ENCODE measurements at regions not wholly inside any gene's neighbourhood (a gene's known extent, or its start where the extent isn't known, plus 50 kb on each side); places are given as distances from the start of the nearest gene placed in this dataset.
A peak's percentile ranks its signal among the peaks of the same experiment; 100 is the strongest.
"Not testable (repeated sequence)": the region's sequence is repeated elsewhere in the genome, so short reads cannot be mapped to it uniquely, and the experiment has no call there.

DNA sequence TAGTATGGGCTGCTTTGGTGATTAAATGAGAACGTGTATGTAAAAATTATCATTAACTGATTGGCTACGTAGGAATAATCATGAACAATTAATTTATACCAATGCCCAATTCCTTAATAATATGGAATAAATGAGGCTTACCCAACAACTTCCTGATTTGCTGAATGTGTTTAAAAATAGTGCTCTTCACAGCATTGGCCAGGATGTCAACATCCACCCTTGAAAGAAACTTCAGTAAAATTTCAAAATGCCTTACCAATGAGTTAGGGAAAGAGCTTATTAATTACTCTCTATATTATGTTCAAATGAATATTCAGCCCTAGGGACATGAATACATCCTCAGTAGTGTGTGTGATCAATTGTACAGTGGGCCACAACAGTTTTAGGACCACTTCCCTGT is 401.4 kb downstream of the PSAT1 start:
- no peak overlapping the region for H3K4me3 ChIP-seq (ENCODE audit: low read depth, low read length)
- in situ Hi-C loops (cut with HindIII; ENCODE audit: low sequenced_read_pairs) = no loop called here
- no peak for DNase-seq (ENCODE audit: low read depth)
- TF ChIP-seq, protein P1, sequence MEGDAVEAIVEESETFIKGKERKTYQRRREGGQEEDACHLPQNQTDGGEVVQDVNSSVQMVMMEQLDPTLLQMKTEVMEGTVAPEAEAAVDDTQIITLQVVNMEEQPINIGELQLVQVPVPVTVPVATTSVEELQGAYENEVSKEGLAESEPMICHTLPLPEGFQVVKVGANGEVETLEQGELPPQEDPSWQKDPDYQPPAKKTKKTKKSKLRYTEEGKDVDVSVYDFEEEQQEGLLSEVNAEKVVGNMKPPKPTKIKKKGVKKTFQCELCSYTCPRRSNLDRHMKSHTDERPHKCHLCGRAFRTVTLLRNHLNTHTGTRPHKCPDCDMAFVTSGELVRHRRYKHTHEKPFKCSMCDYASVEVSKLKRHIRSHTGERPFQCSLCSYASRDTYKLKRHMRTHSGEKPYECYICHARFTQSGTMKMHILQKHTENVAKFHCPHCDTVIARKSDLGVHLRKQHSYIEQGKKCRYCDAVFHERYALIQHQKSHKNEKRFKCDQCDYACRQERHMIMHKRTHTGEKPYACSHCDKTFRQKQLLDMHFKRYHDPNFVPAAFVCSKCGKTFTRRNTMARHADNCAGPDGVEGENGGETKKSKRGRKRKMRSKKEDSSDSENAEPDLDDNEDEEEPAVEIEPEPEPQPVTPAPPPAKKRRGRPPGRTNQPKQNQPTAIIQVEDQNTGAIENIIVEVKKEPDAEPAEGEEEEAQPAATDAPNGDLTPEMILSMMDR (IDR thresholded peaks at IDR 0.05; ENCODE audit: low read depth, low read length, missing control alignments) = no peak

DNA sequence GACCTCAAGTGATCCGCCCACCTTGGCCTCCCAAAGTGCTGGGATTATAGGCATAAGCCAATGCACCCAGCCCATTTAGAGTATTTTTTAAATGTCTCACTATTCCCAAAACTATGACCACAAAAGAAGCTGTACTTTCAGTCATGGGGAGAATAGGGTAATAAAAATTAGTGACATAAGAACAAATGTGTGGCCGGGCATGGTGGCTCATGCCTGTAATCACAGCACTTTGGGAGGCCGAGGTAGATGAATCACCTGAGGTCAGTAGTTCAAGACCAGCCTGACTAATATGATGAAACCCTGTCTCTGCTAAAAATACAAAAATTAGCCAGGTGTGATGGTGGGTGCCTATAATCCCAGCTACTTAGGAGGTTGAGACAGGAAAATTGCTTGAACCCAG is 402.3 kb downstream of the PSAT1 start:
- H3K4me3 ChIP-seq (ENCODE audit: low read depth, low read length); in situ Hi-C loops (cut with HindIII; ENCODE audit: low sequenced_read_pairs); DNase-seq (ENCODE audit: low read depth): not testable (repeated sequence)

DNA sequence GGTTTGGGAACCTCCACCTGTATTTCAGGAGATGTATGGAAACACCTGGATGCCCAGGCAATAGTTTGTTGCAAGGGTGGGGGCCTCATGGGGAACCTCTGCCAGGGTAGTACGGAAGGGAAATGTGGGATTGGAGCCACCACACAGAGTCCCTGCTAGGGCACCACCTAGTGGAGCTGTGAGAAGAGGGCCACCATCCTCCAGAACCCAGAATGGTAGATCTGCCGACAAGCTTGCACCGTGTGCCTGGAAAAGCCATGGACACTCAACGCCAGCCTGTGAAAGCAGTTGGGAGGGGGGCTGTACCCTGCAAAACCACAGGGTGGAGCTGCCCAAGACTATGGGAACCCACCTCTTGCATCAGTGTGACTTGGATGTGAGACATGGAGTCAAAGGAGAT is 407.2 kb downstream of the PSAT1 start:
- H3K4me3 ChIP-seq (ENCODE audit: low read depth, low read length); in situ Hi-C loops (cut with HindIII; ENCODE audit: low sequenced_read_pairs); DNase-seq (ENCODE audit: low read depth): not testable (repeated sequence)

DNA sequence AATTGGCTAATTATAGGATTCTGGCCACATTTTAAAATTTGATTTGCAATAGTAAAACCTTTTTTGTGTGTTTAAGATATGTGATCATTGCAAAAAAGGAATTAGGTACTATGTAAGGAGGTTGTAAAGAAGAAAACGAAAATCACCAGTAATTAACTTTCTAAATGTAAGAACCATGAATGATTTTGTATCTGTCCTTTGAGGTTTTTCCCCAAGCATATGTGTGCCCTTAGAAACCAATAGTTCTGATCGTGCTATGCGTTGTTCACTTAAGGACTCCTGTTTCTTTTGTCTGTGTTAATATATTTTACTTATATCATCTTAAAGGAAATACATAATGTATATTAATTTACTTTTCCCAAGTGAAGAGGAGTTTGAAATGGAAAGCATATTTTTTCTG is 410.2 kb downstream of the PSAT1 start:
- in situ Hi-C loops (cut with HindIII; ENCODE audit: low sequenced_read_pairs) = no loop called here
- TF ChIP-seq, protein P1 (IDR thresholded peaks at IDR 0.05; ENCODE audit: low read depth, low read length, missing control alignments) = no peak
- no peak for DNase-seq (ENCODE audit: low read depth)
- no peak overlapping the region for H3K4me3 ChIP-seq (ENCODE audit: low read depth, low read length)

DNA sequence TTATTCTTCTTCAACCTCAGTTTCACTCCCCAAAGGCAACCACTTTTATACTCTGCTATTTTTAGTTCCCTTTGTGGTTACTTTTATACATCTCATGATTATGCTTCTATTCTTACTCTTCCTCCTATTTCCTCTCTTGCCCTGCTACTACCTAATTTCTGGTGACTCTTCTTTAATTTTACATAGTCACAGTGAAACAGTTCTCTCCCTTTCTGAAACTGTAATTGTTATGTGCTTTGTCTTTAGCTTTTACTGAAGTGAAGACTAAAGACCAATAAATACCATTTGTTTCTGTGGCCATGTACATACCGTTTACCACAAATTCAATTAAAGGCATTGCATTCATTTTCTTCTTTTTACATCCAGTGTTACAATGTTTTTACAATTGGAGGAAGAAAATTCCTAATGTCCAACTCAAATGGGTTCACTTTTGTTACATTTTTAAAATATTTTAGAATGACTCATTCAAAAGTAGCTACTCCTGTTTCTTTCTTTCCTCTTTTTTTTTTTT is 410.6 kb downstream of the PSAT1 start:
- no peak overlapping the region for H3K4me3 ChIP-seq (ENCODE audit: low read depth, low read length)
- in situ Hi-C loops (cut with HindIII; ENCODE audit: low sequenced_read_pairs) = no loop called here

DNA sequence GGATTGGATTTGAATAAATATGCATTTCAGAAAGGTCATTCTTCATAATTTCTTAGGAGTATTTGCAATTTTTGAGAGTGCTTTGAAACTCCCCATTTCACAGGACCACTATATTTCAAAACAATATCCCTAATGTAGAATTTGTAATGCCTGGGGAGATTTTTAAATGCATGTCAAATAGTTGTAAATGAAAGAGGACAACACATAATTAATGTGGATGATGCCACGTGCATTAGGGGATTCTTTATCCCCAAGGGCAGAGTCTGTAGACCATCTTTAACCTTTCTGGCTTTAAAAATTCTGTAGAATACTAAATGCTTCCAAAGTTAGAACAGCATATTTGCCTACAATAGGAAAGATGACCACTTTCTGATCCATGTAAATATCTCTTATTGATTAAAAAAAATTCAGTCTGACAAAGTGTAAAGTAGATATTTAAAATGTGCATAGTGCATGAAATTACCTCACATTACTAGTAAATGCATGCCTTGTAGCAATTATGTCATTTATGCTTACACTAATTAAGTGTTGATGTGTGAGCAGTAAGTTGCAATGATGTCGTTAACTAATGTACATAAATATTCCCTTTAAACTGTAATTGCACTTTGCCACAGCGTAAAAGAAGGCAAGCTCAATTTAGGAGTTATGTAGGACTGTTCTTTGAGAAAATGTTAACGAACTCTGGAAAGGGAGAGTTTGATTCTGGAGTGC is 416.1 kb downstream of the PSAT1 start:
- no peak overlapping the region for H3K4me3 ChIP-seq (ENCODE audit: low read depth, low read length)
- in situ Hi-C loops (cut with HindIII; ENCODE audit: low sequenced_read_pairs) = no loop called here
- DNase-seq (ENCODE audit: low read depth) = no peak
- TF ChIP-seq, protein P1 (IDR thresholded peaks at IDR 0.05; ENCODE audit: low read depth, low read length, missing control alignments) = no peak

More for the DNA sequence above, 410.6 kb downstream of the PSAT1 start:
- TF ChIP-seq, protein P1 (IDR thresholded peaks at IDR 0.05; ENCODE audit: low read depth, low read length, missing control alignments) = no peak
- peak; percentile 64 for DNase-seq (ENCODE audit: low read depth)

DNA sequence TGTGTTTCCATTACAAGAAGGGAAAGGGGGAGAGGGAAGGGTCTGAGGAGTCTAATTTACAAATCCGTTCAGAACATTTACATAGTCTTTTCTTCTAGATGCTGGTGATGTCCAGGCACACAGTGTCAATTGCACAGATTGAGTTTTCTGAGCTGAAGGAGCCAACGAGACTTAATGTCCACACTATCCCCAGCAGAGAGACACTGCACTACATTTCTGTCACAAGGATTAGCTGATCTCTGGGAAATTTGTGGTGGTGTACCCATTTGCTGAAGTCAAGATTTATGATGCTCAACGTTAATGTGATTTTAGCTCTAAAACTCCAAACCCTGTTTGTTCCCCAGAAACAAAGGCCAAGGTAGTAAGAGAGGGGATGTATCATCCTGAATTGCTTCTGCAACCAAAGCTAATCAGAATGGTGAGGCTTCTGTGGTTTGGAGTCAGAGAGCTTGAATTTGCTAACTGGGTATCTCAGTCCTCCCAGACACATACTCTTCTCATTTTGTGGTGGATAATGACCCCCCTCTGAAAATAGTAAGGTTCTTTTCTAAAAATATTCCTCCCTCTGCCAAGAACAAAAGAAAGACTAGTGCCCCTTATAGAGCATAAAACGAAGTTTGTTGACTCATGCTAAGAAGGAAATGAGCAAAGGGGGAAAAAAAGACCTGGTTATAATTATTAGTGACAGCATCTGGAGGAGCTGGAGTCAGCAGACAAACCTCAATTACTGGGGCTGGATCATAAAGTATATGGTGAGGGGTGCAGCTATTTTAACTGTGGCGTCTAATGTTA is 416.9 kb downstream of the PSAT1 start:
- DNase-seq (ENCODE audit: low read depth) = peak; percentile 74
- TF ChIP-seq, protein P1 (IDR thresholded peaks at IDR 0.05; ENCODE audit: low read depth, low read length, missing control alignments) = no peak
- no peak overlapping the region for H3K4me3 ChIP-seq (ENCODE audit: low read depth, low read length)
- in situ Hi-C loops (cut with HindIII; ENCODE audit: low sequenced_read_pairs) = no loop called here
